GM10266 (cell line): ENCODE measurements at regions not wholly inside any gene's neighbourhood (a gene's known extent, or its start where the extent isn't known, plus 50 kb on each side); places are given as distances from the start of the nearest gene placed in this dataset.
"Not testable (repeated sequence)": the region's sequence is repeated elsewhere in the genome, so short reads cannot be mapped to it uniquely, and the experiment has no call there.

Experiments used
- DNase-seq: peaks from one replicate; pipeline ENCODE4 v3.0.0; 2012; ENCODE audit errors: extremely low spot score
- CTCF ChIP-seq: IDR thresholded peaks from 2 replicates; pipeline ENCODE4 v1.5.1; 2012; ENCODE audit warnings: mild to moderate bottlenecking, low read depth; ENCODE audit not compliant: control insufficient read depth, insufficient read depth; ENCODE audit errors: missing control alignments

DNA sequence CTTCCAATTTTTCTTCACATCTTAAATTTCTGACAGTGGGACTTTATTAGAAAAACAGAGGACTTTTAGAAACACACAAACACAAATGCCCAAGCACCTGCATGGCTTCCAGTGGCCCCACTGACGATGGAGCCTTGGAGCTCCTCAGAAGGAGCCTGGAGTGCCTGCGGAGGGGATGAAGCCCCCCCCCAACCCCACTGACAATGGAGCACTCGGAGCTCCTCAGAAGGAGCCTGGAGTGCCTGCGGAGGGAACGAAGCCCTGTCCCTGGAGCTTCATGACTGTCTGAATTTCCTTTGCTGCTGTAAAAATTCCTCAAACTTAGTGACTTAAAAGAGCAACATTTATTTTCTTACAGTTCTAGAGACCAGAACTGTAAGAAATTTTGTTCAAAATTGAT, 80.1 kb upstream of the VRK1 start:
- TF ChIP-seq CTCF: no peak
- DNase-seq: no peak

DNA sequence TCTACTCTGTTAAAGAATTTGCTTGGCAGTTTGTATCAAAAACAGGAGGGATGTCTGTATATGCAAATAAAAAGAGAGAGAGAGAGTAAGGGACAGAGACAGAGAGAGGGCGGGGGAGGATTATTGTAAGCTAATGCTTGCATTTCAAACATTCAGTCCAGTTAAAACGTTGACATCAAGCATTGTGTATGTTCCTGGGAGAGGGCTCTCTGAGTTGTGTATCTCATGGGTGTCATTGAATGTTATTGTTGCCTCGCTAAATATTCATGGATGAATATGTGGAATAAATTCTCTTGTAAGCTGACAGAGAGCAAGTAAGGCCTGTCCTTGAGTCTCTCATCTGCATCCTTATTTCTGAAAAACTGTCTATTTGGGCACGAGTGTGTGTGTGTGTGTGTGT, 78.8 kb upstream of the VRK1 start:
- no peak for DNase-seq
- no peak for TF ChIP-seq CTCF

DNA sequence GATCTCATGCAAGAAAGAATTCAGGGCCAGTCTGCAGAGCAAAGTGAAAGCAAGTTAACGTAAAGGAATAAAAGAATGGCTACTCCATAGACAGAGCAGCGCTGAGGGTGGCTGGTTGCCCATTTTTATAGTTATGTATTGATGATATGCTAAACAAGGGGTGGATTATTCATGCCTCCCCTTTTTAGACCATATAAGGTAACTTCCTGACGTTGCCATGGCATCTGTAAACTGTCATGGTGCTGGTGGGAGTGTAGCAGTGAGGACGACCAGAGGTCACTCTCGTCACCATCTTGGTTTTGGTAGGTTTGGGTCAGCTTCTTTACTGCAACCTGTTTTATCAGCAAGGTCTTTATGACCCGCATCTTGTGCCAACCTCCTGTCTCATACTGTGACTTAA, 76.5 kb upstream of the VRK1 start:
- DNase-seq: not testable (repeated sequence)

GRCh38 chr14:96722736-96723135, 74.4 kb upstream of the VRK1 start:
- DNase-seq: no peak
- no peak for TF ChIP-seq CTCF

DNA sequence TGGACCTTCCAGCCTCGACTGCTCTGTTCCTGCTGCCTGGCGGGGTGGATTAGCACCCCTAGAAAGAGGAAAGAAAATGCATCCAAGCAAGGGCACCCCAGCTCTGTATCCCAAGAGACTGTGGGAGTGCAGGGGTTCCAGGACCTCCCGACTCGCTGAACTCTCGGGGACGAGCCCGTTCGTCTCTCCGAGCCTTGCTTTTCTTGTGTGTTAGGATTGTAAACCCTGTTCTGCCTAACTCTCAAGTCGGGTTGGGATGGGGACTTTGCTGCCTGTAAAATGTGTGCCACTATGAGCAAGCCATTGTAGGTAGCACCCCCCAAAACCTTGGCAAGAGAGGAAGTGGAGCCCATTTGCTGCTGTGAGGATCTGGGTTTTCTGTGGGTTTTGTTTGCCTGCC, 73.2 kb upstream of the VRK1 start:
- DNase-seq: no peak
- no peak for TF ChIP-seq CTCF

DNA sequence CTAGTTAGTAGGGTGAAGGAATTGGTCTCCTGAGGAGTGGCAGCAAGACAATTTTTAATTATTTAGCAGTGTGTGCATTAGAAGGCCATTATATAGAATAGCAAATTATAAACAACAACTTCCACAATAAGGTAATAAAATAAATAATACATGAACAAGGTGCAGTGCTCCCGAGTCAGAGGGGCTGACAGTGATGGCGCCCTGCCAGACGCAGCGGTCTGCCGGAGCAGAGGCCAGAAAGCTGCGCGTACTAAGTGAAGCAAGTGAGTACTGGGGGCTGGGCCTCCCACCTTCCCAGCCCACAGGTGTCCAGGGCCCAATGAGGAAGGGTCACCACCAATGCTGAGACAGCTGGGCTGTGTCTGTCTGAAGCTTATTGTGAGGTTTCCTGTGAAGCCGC, 72.0 kb upstream of the VRK1 start:
- no peak for TF ChIP-seq CTCF
- no peak for DNase-seq

DNA sequence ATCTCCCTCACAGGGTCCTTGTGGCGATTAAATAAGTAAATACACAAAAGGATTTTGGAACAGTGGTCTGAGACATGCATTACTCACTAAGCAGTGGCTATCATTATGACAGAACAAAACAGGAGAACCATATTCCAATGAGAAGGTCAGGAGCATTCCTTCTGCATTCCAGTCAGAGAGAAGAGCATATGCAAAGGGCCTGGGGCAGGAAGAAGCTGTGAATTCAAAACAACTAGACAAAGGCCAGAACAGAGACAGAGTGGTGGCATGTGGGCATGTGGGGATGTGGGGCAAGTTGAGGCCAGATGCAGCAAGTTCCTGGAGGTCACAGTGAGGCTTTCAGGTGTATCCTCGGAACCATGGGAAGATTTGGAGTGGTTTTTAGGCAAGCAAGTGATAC, 70.1 kb upstream of the VRK1 start:
- no peak for TF ChIP-seq CTCF
- no peak for DNase-seq

GRCh38 chr14:96727491-96727890, 69.7 kb upstream of the VRK1 start:
- no peak for DNase-seq
- no peak for TF ChIP-seq CTCF
